ENCODE measurements at regions not wholly inside any gene's neighbourhood (a gene's known extent, or its start where the extent isn't known, plus 50 kb on each side); places are given as distances from the start of the nearest gene placed in this dataset.
A peak's percentile ranks its signal among the peaks of the same experiment; 100 is the strongest.
"Not testable (repeated sequence)": the region's sequence is repeated elsewhere in the genome, so short reads cannot be mapped to it uniquely, and the experiment has no call there.

DNA sequence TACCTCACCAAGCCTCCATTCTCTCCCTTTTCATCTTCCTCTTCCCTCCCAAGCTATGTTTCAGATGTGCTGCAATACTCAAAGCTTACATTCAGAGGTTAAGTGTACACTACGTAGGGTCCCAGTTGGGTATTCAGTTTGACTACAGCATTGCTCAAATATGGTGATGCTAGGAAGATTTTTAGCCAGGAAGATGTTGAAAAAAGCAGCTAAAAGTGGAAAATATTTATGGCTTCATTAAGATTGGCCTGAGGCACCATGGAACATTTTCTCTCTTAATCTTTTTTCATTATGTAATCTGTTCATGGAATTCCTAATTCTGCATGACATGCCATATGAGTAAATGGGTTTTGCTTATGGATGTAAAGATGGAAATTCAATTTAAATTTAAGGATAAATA is 72.0 kb upstream of the ABCB5 start:
- ATAC-seq = no peak
- H3K27ac Mint-ChIP-seq = no peak overlapping the region
- no peak overlapping the region for H3K4me3 Mint-ChIP-seq
- peaks cover 5% of the 10 kb centered on the region for H3K4me1 Mint-ChIP-seq
- H3K36me3 Mint-ChIP-seq = no peaks in the 10 kb centered on the region
- no peaks in the 10 kb centered on the region for H3K27me3 Mint-ChIP-seq
- no peaks in the 10 kb centered on the region for H3K9me3 Mint-ChIP-seq

DNA sequence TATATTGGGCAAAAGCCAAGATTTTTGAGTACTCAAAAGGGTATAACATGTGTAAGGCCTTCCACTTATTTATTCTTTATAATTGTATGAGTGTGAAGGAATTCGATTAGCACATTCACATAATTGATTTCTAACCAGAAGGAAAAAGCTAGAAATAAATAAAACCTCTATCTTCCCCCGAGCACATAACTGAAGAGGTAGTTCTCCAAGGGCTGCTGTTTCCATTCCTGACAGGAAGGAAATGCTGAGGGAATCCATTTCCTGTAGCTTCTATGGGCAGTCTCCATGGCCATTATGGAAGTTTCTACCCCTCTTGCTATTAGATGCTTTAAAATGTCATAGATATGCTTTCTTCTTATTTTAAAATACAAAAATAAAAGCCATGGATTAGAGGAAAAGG is 70.5 kb upstream of the ABCB5 start:
- ATAC-seq = no peak
- H3K36me3 Mint-ChIP-seq = no peaks in the 10 kb centered on the region
- peaks cover 1% of the 10 kb centered on the region for H3K4me1 Mint-ChIP-seq
- H3K27me3 Mint-ChIP-seq = no peaks in the 10 kb centered on the region
- no peak overlapping the region for H3K4me3 Mint-ChIP-seq
- no peaks in the 10 kb centered on the region for H3K9me3 Mint-ChIP-seq
- H3K27ac Mint-ChIP-seq = no peak overlapping the region

DNA sequence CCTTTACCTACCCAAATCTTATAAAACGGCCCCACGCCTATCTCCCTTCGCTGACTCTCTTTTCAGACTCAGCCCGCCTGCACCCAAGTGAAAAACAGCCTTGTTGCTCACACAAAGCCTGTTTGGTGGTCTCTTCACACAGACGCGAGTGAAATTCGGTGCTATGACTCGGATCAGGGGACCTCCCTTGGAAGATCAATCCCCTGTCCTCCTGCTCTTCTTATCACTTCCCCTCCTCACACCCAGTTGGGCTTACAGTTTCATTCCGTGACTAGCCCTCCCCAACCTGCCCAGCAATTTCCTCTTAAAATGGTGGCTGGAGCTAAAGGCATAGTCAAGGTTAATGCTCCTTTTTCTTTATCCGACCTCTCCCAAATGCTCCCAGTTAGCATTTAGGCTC is 68.5 kb upstream of the ABCB5 start:
- not testable (repeated sequence) for H3K27ac Mint-ChIP-seq, H3K4me1 Mint-ChIP-seq, H3K4me3 Mint-ChIP-seq, ATAC-seq, H3K9me3 Mint-ChIP-seq, H3K36me3 Mint-ChIP-seq, H3K27me3 Mint-ChIP-seq

DNA sequence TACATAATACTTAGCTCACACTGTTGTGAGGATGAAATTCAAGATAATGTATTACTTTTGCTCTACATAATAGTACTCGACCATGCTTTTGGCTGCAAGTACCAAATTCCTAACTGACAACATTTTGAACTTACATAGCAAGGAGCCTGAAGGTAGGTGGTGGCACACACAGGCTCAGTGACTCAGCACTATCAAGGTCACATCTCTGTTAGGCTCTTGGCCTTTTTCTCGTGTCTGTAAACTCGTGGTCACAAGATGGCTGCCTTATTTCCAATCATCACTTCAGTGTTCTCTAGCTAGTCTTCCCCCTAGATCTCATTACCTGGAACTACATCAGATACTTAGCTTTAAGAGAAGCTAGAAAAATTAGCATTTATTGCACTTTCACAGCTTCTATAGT is 61.4 kb upstream of the ABCB5 start:
- no peaks in the 10 kb centered on the region for H3K4me1 Mint-ChIP-seq
- no peaks in the 10 kb centered on the region for H3K36me3 Mint-ChIP-seq
- H3K9me3 Mint-ChIP-seq = no peaks in the 10 kb centered on the region
- H3K27ac Mint-ChIP-seq = no peak overlapping the region
- no peaks in the 10 kb centered on the region for H3K27me3 Mint-ChIP-seq
- no peak overlapping the region for H3K4me3 Mint-ChIP-seq
- no peak for ATAC-seq

DNA sequence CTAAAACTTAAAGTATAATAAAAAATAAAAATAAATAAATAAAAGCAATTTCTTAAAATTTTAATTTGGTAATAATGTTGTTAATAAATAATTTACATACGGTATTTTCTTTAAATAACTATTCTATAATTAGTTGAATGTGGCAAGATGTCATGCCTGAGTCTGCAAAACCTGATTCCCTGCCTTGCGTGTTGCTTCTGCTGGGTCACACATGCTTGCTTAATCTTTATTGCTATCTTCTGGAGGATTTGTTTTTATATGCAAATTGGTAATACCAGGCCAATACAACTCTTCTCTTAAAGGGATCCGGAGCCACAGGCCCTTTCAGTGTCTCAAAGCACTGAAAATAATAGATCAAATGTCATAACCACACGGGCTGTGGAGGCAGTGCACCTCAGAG is 59.4 kb upstream of the ABCB5 start:
- no peak overlapping the region for H3K4me3 Mint-ChIP-seq
- ATAC-seq = no peak
- no peaks in the 10 kb centered on the region for H3K4me1 Mint-ChIP-seq
- H3K27me3 Mint-ChIP-seq = peaks cover 13% of the 10 kb centered on the region
- H3K9me3 Mint-ChIP-seq = no peaks in the 10 kb centered on the region
- no peaks in the 10 kb centered on the region for H3K36me3 Mint-ChIP-seq
- H3K27ac Mint-ChIP-seq = no peak overlapping the region

DNA sequence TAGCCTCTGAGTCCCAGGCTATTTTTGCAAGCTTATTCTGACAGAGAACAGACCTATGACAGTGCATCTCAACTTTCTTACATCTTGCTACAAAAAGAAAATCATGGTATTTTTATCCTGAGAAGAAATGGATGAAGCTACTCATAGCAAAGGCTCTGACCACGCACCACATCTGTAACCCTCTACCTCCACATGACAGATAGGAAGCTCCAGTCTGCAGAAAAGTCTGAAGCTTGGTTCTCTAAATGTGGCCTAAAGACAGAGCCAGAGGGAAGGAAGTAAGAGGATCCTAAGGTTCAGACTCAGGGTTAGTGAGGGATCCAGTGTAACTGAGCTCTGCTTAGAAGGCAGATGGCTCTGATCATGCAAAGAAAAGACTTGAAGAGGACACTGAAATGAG is 58.4 kb upstream of the ABCB5 start:
- H3K4me3 Mint-ChIP-seq = no peak overlapping the region
- no peaks in the 10 kb centered on the region for H3K9me3 Mint-ChIP-seq
- H3K27ac Mint-ChIP-seq = no peak overlapping the region
- peaks cover 15% of the 10 kb centered on the region for H3K27me3 Mint-ChIP-seq
- ATAC-seq = peak; percentile 31
- H3K36me3 Mint-ChIP-seq = no peaks in the 10 kb centered on the region
- no peaks in the 10 kb centered on the region for H3K4me1 Mint-ChIP-seq

DNA sequence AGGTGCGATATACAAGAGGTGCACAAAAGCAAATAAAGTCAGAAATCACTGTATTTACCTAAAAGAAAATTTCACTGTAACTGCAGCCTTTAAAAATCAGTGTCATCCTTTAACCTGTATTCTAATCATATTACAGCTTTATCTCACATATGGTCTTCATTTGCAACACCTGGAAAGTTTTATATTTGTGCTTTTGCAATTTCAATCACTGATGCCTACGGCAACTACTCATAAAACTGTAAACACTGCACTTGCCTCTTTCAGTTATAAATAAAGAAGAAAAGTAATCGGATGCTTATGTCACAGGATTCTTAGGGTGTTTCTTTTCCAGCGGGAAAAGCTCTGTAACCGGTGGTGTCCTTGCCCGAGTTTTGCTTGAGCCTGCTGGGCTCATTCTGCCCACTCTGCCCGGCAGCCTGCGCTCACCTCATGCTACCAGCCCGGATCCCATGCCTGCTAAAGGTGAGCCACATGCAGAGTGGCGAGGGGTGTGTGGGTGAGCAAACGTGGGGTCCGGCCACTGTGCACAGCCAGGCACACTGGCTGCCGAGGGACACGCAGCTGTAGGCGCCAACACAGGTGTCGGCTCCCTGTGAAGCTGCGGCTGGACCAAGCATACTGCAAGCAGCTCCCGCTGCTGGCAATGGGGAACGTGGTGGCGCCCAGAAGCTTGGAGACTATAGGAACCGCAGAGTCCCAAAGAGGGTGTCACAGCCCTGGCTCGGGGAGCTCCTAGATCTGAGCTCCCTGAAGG is 56.3 kb upstream of the ABCB5 start:
- Mint-ChIP-seq H3K4me1 (no peaks in the 10 kb centered on the region), H3K27ac (no peak overlapping the region), H3K27me3 (peaks cover 15% of the 10 kb centered on the region), H3K36me3 (no peaks in the 10 kb centered on the region), H3K9me3 (no peaks in the 10 kb centered on the region), H3K4me3 (no peak overlapping the region)
- peak; percentile 51 for ATAC-seq

DNA sequence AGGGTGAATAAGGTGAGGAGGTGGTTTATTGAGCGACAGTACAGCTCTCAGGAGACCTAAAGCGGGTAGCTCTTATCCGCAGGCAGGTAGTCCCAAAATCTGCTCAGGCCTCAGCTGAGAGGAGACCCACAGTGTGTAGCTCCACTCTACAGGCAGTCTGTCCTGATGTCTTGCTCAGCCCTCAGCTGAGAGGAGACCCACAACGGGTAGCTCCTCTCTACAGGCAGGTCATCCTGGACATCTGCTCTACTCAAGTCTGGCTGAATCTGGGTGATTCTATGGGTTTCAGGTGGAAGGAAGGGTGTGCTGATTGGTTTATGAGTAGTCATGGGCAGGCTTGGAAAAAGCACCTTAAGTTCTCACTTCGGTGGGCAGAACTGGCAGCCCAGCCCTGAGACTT is 55.6 kb upstream of the ABCB5 start:
- H3K4me1 Mint-ChIP-seq = no peaks in the 10 kb centered on the region
- H3K27ac Mint-ChIP-seq = no peak overlapping the region
- H3K36me3 Mint-ChIP-seq = no peaks in the 10 kb centered on the region
- peak; percentile 42 for ATAC-seq
- no peaks in the 10 kb centered on the region for H3K9me3 Mint-ChIP-seq
- H3K27me3 Mint-ChIP-seq = peaks cover 15% of the 10 kb centered on the region
- H3K4me3 Mint-ChIP-seq = no peak overlapping the region

DNA sequence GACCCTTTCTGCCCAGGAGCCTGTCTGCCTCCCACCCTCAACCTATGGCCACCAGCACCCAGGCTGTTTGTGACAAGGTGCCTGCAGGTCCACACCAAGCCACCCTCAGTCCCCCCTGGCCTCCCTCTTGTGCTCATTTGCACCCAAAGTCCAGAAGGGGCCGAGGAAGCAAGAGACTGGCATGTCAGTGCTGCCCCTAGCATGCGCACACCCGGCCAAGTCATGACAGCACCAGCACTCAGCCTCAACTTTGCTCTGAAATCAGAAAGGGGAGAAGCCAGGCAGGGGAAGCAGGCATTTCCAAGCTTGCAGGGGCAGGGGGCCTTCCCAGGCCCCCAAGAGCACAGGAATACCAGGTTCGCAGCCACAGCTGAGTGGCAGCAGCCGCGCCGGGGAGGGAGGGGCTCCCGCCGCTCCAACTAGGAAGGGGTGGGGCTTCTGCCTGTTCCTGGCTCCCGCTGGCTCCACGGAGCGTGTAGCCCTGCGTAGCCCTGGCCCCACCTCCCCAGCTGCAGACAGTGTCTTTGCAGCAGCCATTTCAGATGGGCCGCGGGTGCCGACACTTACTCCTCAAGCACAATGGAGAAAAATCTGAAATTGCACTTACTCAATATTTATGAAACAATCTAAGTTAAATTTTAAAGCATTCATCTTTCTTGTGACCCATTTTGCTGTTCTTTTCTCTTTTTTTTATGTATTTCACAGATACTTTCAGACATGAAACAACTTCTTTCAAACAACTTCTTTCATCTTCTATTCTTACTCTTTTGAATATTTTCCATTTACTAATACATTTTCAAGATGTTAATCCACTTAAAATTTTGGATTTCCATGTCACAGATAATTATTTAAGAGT is 54.9 kb upstream of the ABCB5 start:
- no peak overlapping the region for H3K27ac Mint-ChIP-seq
- no peak overlapping the region for H3K4me3 Mint-ChIP-seq
- peaks cover 15% of the 10 kb centered on the region for H3K27me3 Mint-ChIP-seq
- no peaks in the 10 kb centered on the region for H3K9me3 Mint-ChIP-seq
- no peaks in the 10 kb centered on the region for H3K36me3 Mint-ChIP-seq
- no peaks in the 10 kb centered on the region for H3K4me1 Mint-ChIP-seq
- no peak for ATAC-seq

DNA sequence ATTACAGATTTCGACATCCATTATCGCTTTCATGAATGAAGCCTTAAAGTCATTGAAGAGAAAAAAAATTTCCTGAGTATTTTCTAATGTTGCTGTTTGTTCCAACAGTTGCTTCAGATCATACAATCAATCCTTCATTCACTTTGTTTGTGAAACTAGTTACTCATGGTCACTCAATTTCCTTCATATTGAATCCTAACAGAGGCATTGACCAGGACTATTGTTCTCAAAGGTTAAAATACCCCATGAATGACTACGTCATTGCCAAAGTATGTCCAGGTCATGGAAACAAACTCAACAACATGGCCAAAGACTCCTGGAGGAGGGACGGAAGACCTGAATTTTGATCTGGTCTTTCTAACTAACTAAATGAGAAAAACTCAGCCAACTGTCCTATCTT is 54.0 kb upstream of the ABCB5 start:
- no peaks in the 10 kb centered on the region for H3K4me1 Mint-ChIP-seq
- H3K4me3 Mint-ChIP-seq = no peak overlapping the region

DNA sequence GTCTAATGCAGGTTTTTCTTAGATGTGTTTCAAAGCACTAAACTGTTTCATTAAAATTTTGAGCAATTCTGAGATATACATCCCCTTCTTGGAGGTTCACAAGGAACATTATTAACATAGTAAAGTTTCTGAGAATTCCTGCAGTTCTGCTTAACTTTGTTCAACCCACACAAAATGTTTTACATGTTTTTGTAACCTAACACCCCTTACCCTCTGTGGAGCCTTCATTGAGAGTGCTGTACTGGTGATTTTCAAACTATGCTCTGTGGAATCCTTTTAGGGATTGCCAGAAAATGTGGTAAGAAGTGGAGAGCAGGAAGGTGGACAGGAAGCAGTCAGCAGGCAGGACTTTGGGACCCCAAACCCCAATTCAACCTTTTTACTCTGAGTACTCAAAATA is 53.6 kb upstream of the ABCB5 start:
- Mint-ChIP-seq H3K4me1 (no peaks in the 10 kb centered on the region), H3K36me3 (no peaks in the 10 kb centered on the region), H3K4me3 (no peak overlapping the region), H3K9me3 (no peaks in the 10 kb centered on the region), H3K27ac (no peak overlapping the region), H3K27me3 (peaks cover 15% of the 10 kb centered on the region)
- no peak for ATAC-seq

More for the DNA sequence above, 54.0 kb upstream of the ABCB5 start:
- Mint-ChIP-seq H3K9me3 (no peaks in the 10 kb centered on the region), H3K36me3 (no peaks in the 10 kb centered on the region), H3K27ac (no peak overlapping the region), H3K27me3 (peaks cover 15% of the 10 kb centered on the region)
- ATAC-seq = no peak

DNA sequence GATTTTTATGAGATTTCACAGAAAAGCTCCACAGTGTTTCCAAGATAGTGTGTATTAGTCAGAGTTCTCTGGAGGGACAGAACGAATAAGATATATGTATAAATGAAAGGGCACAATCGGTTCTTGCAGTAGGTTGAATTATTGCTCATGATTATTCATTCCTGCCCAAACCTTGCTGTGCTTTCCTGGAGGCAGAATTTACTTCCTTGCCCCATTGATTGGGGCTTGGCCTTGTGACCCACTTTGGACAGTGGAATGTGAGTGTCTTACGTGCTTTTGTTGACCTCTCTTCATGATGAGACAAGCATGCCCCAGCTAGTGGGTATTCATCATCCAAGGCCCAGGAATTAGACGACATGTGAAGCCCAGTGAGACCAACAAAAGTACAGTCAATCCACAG is 53.0 kb upstream of the ABCB5 start:
- Mint-ChIP-seq H3K36me3 (no peaks in the 10 kb centered on the region), H3K4me3 (no peak overlapping the region), H3K4me1 (no peaks in the 10 kb centered on the region), H3K27me3 (peaks cover 15% of the 10 kb centered on the region), H3K27ac (no peak overlapping the region), H3K9me3 (peaks cover 1% of the 10 kb centered on the region)
- ATAC-seq = no peak
